HCT116 (cell line): ENCODE measurements at regions not wholly inside any gene's neighbourhood (a gene's known extent, or its start where the extent isn't known, plus 50 kb on each side); places are given as distances from the start of the nearest gene placed in this dataset.

Experiments used
- ATAC-seq: fragments of 200-7000 bp; cut with Tn5 transposase; 2 replicates; pipeline ENCODE4 v1.9.1; 2020; ENCODE audit warnings: mild to moderate bottlenecking, moderate library complexity
- BruUV-seq: library from RNA; stranded (reverse); fragments of 400-500 nt; replicated peaks from 2 replicates; lab custom pipeline; 2021; lab: Mats Ljungman, UMichigan
- CTCF ChIA-PET: fragments of 300-600 bp; sonication (Branson Sonifier 250); formaldehyde crosslinking; loops from one replicate; lab custom pipeline; 2021; ENCODE audit warnings: antibody characterized with exemption; lab: Charles Lee
- POLR2A ChIA-PET: fragments of 300-600, 350-600 bp; sonication (Branson Sonifier 250); formaldehyde crosslinking; loops from one replicate; lab custom pipeline; 2021; ENCODE audit warnings: antibody characterized with exemption; lab: Charles Lee
- RAD21 ChIA-PET, 2 experiments: fragments of 300-600 bp; sonication (Branson Sonifier 250); formaldehyde crosslinking; loops; one replicate each; lab custom pipeline; 2023; ENCODE audit warnings: low total read pairs in 2 of 2; ENCODE audit not compliant: uncharacterized antibody in 2 of 2, unreplicated experiment in 2 of 2, low non-redundant PET in 1 of 2; lab: Charles Lee
- DNase-seq: peaks from one replicate; pipeline ENCODE4 v3.0.0-alpha.2; 2010; ENCODE audit warnings: low read depth, low spot score
- H2AFZ ChIP-seq: fragments of 200-600 bp; shearing (Covaris generic), sonication (generic); 2 replicates; pipeline ENCODE4 v1.6.1; 2017; ENCODE audit warnings: low read depth, mixed run types, mixed read lengths, antibody characterized with exemption, low read length; ENCODE audit not compliant: poor library complexity, severe bottlenecking
- H3K27ac ChIP-seq: 2 replicates; pipeline ENCODE4 v1.5.1; 2012; ENCODE audit warnings: low read depth, low read length
- H3K27me3 ChIP-seq: fragments of 200-600 bp; sonication (generic); 2 replicates; pipeline ENCODE4 v1.6.1; 2016; ENCODE audit warnings: mixed run types, low read length, mixed read lengths; ENCODE audit not compliant: insufficient read depth
- H3K36me3 ChIP-seq, 2 experiments: fragments of 200-500 bp in 1 of 2; fragments of 200-600 bp in 1 of 2; sonication (Bioruptor generic) in 1 of 2; sonication (generic) in 1 of 2; 2 replicates each; pipeline versions ENCODE4 v1.5.1 to v1.6.1; 2014 to 2016; ENCODE audit warnings: low read length in 2 of 2, inconsistent platforms in 1 of 2, mixed read lengths in 1 of 2, mixed run types in 1 of 2; ENCODE audit not compliant: insufficient read depth in 2 of 2, control insufficient read depth in 1 of 2
- H3K4me1 ChIP-seq, 2 experiments: fragments of 200-600 bp in 1 of 2; sonication (generic) in 1 of 2; 2 replicates each; pipeline versions ENCODE4 v1.5.1 to v1.6.1; 2012 to 2017; ENCODE audit warnings: low read length in 2 of 2, inconsistent platforms in 1 of 2, mild to moderate bottlenecking in 1 of 2, mixed read lengths in 1 of 2, mixed run types in 1 of 2, moderate library complexity in 1 of 2; ENCODE audit not compliant: insufficient read depth in 2 of 2, control insufficient read depth in 1 of 2
- H3K4me2 ChIP-seq: fragments of 200-600 bp; sonication (generic); 2 replicates; pipeline ENCODE4 v1.6.1; 2017; ENCODE audit warnings: mixed run types, low read length, mixed read lengths
- H3K4me3 ChIP-seq, 2 experiments: fragments of 200-600 bp in 1 of 2; sonication (generic) in 1 of 2; replicated peaks in 1 of 2; 2 replicates each; pipeline ENCODE4 v1.5.1; 2011 to 2016; ENCODE audit warnings: low read length in 2 of 2, control low read depth in 1 of 2, low read depth in 1 of 2, mild to moderate bottlenecking in 1 of 2, mixed read lengths in 1 of 2, mixed run types in 1 of 2
- H3K79me2 ChIP-seq: fragments of 200-600 bp; sonication (generic); 2 replicates; pipeline ENCODE4 v1.6.1; 2017; ENCODE audit warnings: mild to moderate bottlenecking, mixed run types, low read length, moderate library complexity, mixed read lengths; ENCODE audit not compliant: insufficient read depth
- H3K9ac ChIP-seq: fragments of 200-600 bp; sonication (generic); 2 replicates; pipeline ENCODE4 v1.6.1; 2016; ENCODE audit warnings: low read length, mixed read lengths
- H3K9me2 ChIP-seq: fragments of 200-600 bp; sonication (generic), shearing (Covaris generic); 2 replicates; pipeline ENCODE4 v1.6.1; 2017; ENCODE audit warnings: mixed run types, mild to moderate bottlenecking, moderate library complexity; ENCODE audit not compliant: insufficient read depth
- H3K9me3 ChIP-seq, 2 experiments: fragments of 200-500 bp in 1 of 2; fragments of 200-600 bp in 1 of 2; sonication (Bioruptor generic) in 1 of 2; sonication (generic) in 1 of 2; 2 replicates each; pipeline ENCODE4 v1.6.1; 2014 to 2017; ENCODE audit warnings: low read length in 2 of 2, mixed read lengths in 2 of 2, inconsistent platforms in 1 of 2, low read depth in 1 of 2, mild to moderate bottlenecking in 1 of 2, mixed run types in 1 of 2, moderate library complexity in 1 of 2; ENCODE audit not compliant: control insufficient read depth in 1 of 2, insufficient read depth in 1 of 2
- H4K20me1 ChIP-seq: fragments of 200-600 bp; sonication (generic), shearing (Covaris generic); 2 replicates; pipeline ENCODE4 v1.6.1; 2017; ENCODE audit warnings: mixed run types, mild to moderate bottlenecking, moderate library complexity; ENCODE audit not compliant: insufficient read depth
- ATF3 ChIP-seq: IDR thresholded peaks from 2 replicates; pipeline ENCODE4 v1.6.1; 2012
- CBX3 ChIP-seq: IDR thresholded peaks from 2 replicates; pipeline ENCODE4 v1.6.1; 2012; ENCODE audit warnings: low read depth
- CEBPB ChIP-seq: IDR thresholded peaks from 2 replicates; pipeline ENCODE4 v1.6.1; 2012; ENCODE audit warnings: low read depth
- ELF1 ChIP-seq: IDR thresholded peaks from 2 replicates; pipeline ENCODE4 v1.6.1; 2012; ENCODE audit warnings: low read depth, borderline replicate concordance
- EZH2 ChIP-seq: fragments of 200-600 bp; sonication (generic); IDR thresholded peaks from 2 replicates; pipeline ENCODE4 v1.6.1; 2017; ENCODE audit warnings: antibody characterized with exemption, mixed run types
- EZH2phosphoT487 ChIP-seq: fragments of 200-600 bp; IDR thresholded peaks from 2 replicates; pipeline ENCODE4 v1.6.1; 2018; ENCODE audit warnings: antibody characterized with exemption, borderline replicate concordance
- JUND ChIP-seq: IDR thresholded peaks from 2 replicates; pipeline ENCODE4 v1.6.1; 2012
- POLR2A ChIP-seq: IDR thresholded peaks from 2 replicates; pipeline ENCODE4 v1.7.0; 2011; ENCODE audit warnings: borderline replicate concordance; ENCODE audit not compliant: insufficient read depth, insufficient read length; ENCODE audit errors: extremely low read depth
- RAD21 ChIP-seq: IDR thresholded peaks from 2 replicates; pipeline ENCODE4 v1.6.1; 2012; ENCODE audit warnings: low read depth, mild to moderate bottlenecking
- REST ChIP-seq: IDR thresholded peaks from 2 replicates; pipeline ENCODE4 v1.6.1; 2012; ENCODE audit warnings: low read depth
- TCF7L2 ChIP-seq: IDR thresholded peaks from 2 replicates; pipeline ENCODE4 v1.7.0; 2011; ENCODE audit warnings: borderline replicate concordance, inconsistent platforms; ENCODE audit not compliant: insufficient read depth, insufficient read length; ENCODE audit errors: extremely low read depth
- ZFX ChIP-seq: fragments of 450-650 bp; IDR thresholded peaks from 2 replicates; pipeline ENCODE4 v1.6.1; 2017
- ZNF274 ChIP-seq: fragments of 200-500 bp; sonication (Bioruptor generic); IDR thresholded peaks from 2 replicates; pipeline ENCODE4 v1.6.1; 2014; ENCODE audit warnings: mild to moderate bottlenecking, low read depth, low read length, inconsistent platforms
- intact Hi-C: fragments of 100-400 bp; cut with micrococcal nuclease; formaldehyde crosslinking; loops from 2 replicates; pipeline ENCODE4 v1.10.0; 2022
- TF ChIP-seq, protein P1 (sequence below): IDR thresholded peaks from 2 replicates; pipeline ENCODE4 v1.6.1; 2012
- TF ChIP-seq, protein P2 (sequence below): IDR thresholded peaks from 2 replicates; pipeline ENCODE4 v1.6.1; 2011; ENCODE audit warnings: mild to moderate bottlenecking, low read length, moderate library complexity; ENCODE audit not compliant: insufficient replicate concordance; ENCODE audit errors: extremely low read depth

- no peak overlapping the region for H3K4me3 ChIP-seq
- ChIA-PET RAD21 (no interaction called here), POLR2A (no interaction called here), CTCF (no interaction called here)
- H3K79me2 ChIP-seq = no peaks in the 10 kb centered on the region
- no peaks in the 10 kb centered on the region for H4K20me1 ChIP-seq
- no peak overlapping the region for H2AFZ ChIP-seq
- no peak overlapping the region for H3K4me2 ChIP-seq
- no peaks in the 10 kb centered on the region for H3K36me3 ChIP-seq
- intact Hi-C loops = no loop called here
- no peaks in the 10 kb centered on the region for H3K27me3 ChIP-seq
- DNase-seq (no peak), ATAC-seq (no peak)
- no TSS peak for BruUV-seq
- H3K9me3 ChIP-seq = no peaks in the 10 kb centered on the region
- H3K9ac ChIP-seq = no peak overlapping the region
- TF ChIP-seq REST (no peak), POLR2A (no peak), EZH2phosphoT487 (no peak), EZH2 (no peak), JUND (no peak), TCF7L2 (no peak), CEBPB (no peak), ELF1 (no peak)
- no peak overlapping the region for H3K27ac ChIP-seq
- H3K4me1 ChIP-seq = no peaks in the 10 kb centered on the region
- H3K9me2 ChIP-seq = no peaks in the 10 kb centered on the region
Measured at GRCh38 chr5:116813356-116813755, 238.7 kb upstream of the SEMA6A start.

DNA sequence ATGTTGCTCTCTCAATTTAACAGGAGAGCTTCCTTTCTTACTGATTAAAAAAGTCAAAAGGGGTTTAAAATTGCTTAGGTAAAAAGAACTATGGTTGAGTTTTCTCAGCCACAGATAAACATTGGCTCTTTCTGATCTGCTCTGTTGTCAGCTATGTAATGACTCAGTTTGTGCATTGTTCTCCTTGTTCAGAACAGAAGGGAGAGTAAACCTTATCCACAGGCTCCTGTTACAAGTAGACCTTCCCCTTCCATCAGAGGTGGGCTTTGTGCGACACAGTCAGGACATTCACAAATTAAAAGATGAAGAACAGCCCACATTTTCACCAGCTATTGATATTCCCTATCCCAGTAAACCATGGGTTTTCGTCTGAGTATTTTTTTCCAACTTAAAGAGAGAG is 236.3 kb upstream of the SEMA6A start:
- POLR2A ChIA-PET = no interaction called here
- H3K27ac ChIP-seq = no peak overlapping the region
- no peak overlapping the region for H3K4me3 ChIP-seq
- CTCF ChIA-PET = no interaction called here
- no peaks in the 10 kb centered on the region for H3K9me2 ChIP-seq
- no peak overlapping the region for H3K4me2 ChIP-seq
- H3K36me3 ChIP-seq = no peaks in the 10 kb centered on the region
- intact Hi-C loops = no loop called here
- H3K9ac ChIP-seq = no peak overlapping the region
- ATAC-seq = no peak
- DNase-seq = no peak
- H4K20me1 ChIP-seq = no peaks in the 10 kb centered on the region
- H3K4me1 ChIP-seq = no peaks in the 10 kb centered on the region
- BruUV-seq = no TSS peak
- no peak overlapping the region for H2AFZ ChIP-seq
- H3K79me2 ChIP-seq = no peaks in the 10 kb centered on the region
- RAD21 ChIA-PET = no interaction called here
- H3K9me3 ChIP-seq = no peaks in the 10 kb centered on the region
- no peaks in the 10 kb centered on the region for H3K27me3 ChIP-seq
- TF ChIP-seq ZFX (no peak), POLR2A (no peak), CBX3 (no peak), ATF3 (no peak), RAD21 (no peak), ZNF274 (no peak), TCF7L2 (no peak)
- TF ChIP-seq, protein P1, sequence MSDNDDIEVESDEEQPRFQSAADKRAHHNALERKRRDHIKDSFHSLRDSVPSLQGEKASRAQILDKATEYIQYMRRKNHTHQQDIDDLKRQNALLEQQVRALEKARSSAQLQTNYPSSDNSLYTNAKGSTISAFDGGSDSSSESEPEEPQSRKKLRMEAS = no peak
- TF ChIP-seq, protein P2, sequence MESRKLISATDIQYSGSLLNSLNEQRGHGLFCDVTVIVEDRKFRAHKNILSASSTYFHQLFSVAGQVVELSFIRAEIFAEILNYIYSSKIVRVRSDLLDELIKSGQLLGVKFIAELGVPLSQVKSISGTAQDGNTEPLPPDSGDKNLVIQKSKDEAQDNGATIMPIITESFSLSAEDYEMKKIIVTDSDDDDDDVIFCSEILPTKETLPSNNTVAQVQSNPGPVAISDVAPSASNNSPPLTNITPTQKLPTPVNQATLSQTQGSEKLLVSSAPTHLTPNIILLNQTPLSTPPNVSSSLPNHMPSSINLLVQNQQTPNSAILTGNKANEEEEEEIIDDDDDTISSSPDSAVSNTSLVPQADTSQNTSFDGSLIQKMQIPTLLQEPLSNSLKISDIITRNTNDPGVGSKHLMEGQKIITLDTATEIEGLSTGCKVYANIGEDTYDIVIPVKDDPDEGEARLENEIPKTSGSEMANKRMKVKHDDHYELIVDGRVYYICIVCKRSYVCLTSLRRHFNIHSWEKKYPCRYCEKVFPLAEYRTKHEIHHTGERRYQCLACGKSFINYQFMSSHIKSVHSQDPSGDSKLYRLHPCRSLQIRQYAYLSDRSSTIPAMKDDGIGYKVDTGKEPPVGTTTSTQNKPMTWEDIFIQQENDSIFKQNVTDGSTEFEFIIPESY = no peak
